GM18867 (cell line): ENCODE measurements at regions not wholly inside any gene's neighbourhood (a gene's known extent, or its start where the extent isn't known, plus 50 kb on each side); places are given as distances from the start of the nearest gene placed in this dataset.
"Not testable (repeated sequence)": the region's sequence is repeated elsewhere in the genome, so short reads cannot be mapped to it uniquely, and the experiment has no call there.

Source experiments
- ATAC-seq: cut with Tn5 transposase; IDR thresholded peaks from one replicate; pipeline ENCODE4 v1.9.1; 2021; ENCODE audit warnings: mild to moderate bottlenecking, moderate library complexity; ENCODE audit not compliant: unreplicated experiment

DNA sequence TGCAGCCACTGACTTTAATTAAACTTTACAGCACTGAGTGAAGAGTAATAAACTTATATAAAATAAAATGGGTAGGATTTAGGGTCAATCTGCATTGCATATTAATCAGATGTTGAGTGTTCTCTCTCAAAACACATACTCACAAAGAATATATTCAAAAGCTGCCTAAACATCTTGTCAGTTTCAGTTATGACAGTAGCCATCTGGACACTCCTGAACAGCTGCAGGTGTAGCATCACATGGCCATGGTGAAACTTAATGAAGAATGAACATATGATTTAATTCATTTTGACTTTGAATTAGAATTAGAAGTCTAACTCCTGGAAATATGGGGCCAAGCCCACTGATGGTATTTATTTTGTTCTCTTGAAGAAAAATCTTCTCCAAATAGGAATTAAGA, 684.3 kb upstream of the RAG2 start:
- no peak for ATAC-seq

DNA sequence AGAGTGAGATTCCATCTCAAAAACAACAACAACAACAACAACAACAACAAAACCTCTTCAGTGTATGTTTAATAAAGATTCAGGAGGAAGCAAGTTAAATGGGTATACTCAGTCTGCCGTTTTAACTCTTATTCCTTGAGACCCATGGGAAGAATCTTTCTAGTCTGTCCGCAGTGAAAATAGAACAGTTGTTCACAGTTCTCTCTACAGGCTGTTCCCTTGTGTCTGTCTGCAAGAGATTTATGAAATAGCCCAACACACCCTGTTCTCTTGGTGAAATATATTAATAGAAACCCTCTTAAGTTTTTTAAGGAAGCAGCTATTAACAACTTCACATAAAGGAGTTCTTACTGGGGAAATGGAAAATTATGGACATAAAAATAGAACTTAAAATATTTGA, 682.2 kb upstream of the RAG2 start:
- ATAC-seq, result no peak

DNA sequence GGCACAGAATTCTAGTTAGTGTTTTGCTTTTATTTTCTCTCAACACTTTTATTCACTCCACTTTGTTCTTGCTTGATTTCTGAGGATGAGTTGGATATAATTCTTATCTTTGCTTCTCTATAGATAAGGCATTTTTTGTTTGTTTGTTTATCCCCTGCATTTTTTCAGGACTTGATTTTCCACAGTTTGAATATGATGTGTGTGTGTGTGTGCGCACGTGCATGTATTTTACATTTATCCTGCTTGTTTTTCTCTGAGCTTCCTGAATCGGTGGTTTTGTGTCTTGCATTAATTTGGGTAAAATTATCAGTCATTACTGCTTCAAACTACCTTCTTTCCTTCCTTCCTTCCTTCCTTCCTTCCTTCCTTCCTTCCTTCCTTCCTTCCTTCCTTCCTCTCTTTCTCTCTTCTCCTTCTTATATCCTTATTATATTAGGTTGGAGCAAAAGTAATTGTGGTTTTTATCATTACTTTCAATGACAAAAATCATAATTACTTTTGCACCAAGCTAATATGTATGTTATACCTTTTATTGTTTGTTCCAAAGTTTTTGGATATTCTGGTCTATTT, 679.9 kb upstream of the RAG2 start:
- no peak for ATAC-seq

DNA sequence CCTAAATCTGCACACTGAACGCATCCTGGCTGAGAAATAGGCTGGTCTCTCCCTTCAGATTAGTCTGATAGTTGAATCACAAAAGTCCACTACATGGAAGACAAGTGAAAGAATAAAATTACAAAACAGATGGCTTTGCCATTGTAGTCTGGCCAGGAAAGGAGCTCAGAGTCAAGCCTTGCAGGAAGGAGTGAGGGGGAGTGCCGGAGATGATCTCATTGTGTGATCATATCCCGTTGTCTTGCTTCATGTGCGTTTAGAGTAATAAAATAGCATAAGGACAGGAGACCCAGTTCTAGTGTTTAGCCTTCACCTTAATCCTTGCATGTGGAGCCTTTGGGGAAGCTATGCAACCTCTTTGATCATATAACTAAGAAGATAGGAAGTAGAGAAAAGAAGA, 666.7 kb upstream of the RAG2 start:
- ATAC-seq, result no peak

DNA sequence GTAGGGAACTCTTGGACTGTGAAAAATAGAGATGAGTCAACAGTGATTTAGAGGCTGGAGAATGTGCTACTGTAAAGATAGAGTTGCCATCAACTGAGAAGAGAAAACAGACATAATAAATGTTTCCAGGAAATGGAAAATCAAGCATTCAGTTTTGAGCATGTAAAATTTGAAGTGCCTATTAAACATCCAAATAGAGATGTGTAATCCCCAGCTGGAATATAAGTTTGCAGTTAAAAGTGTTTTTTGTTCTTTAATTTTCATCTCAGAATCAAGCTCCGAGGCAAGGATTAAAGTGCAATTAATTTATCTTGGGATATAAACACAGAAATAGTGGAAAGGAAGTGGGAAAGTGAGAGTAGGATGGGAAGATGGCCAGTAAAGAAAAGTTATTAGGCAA, 666.0 kb upstream of the RAG2 start:
- no peak for ATAC-seq

DNA sequence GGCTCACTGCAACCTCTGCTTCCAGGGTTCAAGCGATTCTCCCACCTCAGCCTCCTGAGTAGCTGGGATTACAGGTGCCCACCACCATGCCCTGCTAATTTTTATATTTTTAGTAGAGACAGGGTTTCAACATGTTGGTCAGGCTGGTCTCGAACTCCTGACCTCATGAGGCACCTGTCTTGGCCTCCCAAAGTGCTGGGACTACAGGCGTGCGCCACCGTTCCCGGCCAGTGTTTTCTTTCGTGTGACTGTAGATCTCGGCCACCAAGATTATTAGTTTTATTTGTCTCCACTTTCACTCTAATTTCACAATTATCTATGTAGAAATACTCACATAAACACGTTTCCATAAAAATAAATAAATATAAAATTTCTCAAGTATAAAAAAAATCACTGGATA, 665.4 kb upstream of the RAG2 start:
- ATAC-seq, result not testable (repeated sequence)

DNA sequence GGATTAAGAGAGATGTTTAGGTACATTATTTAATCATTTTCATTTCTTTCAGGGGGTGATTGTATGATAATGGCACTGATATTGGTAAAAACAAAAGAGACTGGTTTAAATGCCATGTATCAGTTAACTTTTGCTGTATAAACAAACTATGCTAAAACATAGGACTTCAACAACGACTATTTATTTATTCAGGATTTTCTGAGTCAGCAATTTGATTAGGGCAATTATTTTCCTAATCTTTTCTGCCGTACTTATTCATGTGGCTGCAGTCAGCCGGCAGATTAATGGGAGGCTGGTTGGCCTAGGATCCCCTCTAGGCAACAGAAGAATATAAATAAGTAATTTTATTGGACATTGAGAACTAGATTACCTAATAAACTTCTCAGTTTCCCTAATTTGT, 661.7 kb upstream of the RAG2 start:
- no peak for ATAC-seq

DNA sequence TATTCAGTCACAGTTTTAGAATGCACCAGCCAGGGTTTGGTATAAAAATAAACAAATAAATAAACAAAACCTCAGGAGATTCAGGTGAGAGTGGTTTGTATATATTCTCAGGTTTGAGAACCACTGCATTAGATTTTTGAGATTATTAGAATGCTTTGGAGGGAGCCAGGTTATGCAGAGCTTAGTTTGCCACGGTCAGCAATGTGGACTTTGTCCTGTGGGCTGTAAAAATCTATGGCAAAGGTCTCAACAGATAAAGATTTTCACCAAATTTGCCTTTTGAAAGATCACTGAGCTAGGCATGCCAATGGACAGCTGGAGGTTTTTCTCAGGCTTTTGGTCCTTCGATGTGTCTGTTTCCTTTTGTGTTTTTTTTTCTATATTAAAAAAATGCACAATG, 650.1 kb upstream of the RAG2 start:
- no peak for ATAC-seq

DNA sequence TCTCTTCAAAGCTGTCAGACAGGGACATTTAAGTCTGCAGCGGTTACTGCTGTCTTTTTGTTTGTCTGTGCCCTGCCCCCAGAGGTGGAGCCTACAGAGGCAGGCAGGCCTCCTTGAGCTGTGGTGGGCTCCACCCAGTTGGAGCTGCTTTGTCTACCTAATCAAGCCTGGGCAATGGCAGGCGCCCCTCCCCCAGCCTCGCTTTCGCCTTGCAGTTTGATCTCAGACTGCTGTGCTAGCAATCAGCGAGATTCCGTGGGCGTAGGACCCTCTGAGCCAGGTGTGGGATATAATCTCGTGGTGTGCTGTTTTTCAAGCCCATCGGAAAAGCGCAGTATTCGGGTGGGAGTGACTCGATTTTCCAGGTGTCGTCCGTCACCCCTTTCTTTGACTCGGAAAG, 648.1 kb upstream of the RAG2 start:
- not testable (repeated sequence) for ATAC-seq

DNA sequence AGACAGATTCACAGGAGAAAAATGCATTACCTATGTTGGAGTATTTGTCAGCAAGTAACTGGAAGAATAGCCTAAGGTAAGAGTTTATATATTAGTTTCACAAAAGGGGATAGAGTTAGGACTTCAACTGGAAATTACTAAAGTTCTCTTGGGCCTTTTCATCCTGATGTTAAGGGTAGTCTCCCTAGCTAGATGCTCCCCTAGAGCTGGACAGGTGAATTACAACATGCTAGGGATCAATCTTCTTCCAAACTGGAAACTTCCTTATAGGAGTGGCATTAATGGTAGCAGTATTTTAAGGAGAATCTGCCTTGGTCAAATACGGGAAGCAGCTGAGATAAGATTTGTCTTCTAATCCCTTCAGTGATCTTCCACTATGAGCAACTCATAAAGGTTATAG, 632.8 kb upstream of the RAG2 start:
- no peak for ATAC-seq

DNA sequence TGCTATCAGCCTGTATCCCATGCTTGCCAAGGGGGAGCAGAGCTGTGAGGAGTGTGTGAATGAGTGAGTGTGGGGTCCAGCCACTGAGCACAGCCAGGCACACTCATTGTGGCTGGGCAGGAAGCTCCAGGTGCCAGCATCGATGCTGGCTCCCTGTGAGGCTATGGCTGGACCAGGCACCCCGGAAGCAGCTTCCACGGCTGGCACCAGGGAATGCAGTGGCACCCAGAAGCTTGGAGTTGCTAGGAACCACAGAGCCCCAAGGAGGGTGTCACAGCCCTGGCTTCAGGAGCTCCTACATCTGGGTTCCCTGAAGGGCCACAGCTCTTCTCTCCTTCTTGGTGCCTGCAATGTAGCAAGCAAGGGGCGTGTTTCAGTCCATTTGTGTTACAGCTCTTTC, 625.9 kb upstream of the RAG2 start:
- no peak for ATAC-seq

DNA sequence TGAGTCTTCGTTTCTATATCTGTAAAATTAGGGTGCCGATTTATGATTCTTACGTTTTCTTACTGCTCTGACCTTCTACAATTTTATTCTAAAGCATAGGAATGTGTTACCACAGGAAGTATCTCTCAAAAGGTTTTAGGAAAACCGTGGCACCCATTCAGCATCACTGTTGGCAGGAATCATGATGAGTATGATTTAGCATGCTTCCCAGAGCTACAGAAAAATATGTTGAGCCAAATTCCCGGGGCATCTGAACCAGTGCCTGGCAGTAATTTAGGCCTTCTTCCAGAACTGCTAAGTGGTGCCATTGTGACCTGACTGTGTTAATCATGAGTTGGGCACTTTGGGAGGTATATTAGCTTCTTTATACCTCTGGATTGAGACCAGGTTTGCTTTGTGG, 605.0 kb upstream of the RAG2 start:
- no peak for ATAC-seq

DNA sequence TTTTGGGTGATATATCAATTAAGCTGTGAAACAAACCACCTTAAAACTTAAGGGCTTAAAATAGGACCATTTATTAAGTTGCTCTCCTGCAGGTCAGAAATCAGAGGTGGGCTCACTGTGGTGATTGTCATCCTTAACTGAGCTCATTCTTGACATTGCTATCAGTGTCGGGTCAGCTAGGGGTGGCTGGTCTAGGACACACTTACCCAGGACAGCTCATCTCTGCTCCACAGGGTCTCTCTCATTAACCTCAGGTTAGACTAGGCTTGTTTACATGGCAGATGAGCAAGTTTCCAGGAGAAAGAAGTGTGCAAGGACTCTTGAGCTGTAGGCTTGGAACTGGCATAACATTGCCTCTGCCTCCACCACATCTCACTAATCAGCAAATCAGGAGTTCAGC, 601.0 kb upstream of the RAG2 start:
- no peak for ATAC-seq

DNA sequence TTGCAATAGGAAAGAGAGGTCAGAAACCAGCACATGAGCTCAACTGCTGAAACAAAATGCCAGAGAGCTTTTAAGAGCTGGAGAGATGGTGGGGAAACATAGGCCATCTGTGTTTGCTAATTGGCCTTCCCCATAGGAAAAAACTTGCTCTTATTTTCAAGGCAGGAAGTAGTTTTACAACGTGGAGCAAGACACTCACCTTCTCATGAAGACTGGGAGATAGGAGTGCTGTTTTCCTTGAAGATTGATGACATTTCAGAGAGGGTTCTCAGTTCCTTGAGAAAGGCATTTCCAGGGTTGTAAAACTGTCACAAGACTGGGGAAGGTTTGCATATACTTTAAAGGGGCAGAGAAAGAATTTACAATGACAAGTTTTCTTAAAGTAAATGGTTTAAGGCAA, 586.3 kb upstream of the RAG2 start:
- ATAC-seq, result no peak

DNA sequence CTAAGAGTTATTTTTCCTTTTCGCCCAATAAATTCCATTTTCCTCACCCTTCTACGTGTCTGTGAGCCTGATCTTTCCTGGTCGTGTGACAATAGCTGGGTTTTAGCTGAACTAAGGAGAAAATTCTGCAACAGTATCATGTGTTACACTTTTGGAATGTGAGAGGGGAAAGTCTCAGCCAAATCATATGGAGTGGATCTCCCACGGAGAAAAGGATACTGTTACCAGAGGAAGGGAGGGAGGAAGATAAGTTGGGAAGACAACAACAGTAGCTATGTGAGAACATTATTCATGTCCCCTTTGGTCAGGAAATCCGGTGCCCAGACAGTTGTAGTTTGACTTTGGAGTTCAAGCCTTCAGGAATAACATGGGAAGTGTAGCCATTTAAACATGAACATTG, 584.0 kb upstream of the RAG2 start:
- ATAC-seq, result no peak

DNA sequence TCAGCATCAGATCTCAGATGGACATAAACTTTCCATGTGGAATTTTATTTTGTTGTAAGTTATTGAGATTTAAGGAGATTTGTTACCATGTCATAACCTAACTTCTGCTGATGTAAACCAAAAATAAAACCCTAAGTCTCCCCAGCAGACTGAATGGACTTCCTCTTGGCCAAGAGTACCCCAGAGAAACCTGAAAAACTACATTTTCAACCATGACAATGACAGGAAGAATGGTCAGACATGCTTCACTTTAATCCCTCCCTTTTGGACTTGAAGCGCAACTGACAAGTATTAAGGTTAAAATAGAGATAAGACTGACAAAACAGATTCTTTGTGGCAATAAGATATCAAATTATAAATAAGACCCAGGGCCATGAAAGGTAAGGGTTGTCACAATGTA, 579.7 kb upstream of the RAG2 start:
- no peak for ATAC-seq

DNA sequence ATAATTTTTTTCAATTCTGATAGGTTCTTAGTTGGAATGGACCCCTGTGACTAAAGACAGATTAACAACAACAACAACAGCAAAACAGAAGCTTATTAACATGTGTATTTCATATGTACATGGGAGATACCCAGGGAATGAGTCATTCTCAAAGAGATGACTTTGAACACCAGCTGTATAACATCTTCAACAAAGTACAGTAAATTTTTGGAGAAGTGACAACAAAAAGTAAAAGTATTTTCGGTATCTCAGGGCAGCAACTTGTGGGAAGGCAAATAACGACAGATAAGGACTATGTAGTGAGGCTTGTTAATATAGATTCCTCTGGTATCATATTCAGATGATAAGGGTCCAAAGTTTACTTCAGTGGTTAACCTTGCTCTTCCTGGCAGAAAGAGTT, 573.4 kb upstream of the RAG2 start:
- ATAC-seq, result no peak

DNA sequence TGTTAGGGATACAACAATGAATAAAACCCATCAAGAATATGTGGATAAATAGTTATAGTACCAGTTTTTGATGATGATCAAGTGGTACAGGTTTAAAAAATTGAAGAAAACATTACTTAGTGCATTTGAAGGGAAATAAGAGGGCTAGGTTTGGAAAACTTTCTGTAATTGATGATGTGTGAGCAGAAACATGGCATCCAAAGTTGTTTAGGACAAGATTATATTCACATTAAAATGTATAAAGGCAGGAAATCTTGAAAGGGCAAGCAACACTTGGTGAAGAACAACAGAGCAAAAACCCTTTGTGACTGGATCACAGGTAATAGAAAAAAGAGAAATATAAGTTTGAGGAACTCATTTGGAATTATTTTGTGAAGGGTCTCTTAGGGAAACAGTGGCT, 572.3 kb upstream of the RAG2 start:
- no peak for ATAC-seq

DNA sequence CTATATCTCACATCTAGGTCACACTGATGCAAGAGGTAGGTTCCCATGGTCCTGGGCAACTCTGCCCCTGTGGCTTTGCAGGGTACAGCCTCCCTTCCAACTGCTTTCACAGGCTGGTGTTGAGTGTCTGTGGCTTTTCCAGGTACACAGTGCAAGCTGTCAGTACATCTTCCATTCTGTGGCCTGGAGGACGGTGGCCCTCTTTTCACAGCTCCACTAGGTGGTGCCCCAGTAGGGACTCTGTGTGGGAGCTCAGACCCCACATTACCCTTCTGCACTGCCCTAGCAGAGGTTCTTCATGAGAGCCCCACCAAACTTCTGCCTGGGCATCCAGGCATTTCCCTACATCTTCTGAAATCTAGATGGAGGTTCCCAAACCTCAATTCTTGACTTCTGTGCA, 547.4 kb upstream of the RAG2 start:
- ATAC-seq, result not testable (repeated sequence)

DNA sequence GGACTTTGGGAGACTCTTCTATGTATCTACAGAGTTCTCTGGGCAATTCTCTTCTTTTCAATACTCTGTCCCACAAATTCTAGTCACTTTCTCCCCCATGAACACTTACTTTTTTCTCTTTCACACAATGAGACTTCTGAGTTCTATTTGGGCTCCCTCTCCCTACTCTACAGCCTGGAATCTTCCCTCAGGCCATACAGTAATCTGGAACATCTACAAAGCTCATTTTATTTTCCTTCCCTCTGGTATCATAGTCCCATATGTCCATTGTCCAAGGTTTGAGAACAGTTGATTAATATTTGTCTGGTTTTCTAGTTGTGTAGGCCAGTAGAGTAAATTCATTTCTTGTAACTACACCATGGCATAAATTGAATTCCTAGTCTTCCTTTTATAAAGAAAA, 544.6 kb upstream of the RAG2 start:
- no peak for ATAC-seq

DNA sequence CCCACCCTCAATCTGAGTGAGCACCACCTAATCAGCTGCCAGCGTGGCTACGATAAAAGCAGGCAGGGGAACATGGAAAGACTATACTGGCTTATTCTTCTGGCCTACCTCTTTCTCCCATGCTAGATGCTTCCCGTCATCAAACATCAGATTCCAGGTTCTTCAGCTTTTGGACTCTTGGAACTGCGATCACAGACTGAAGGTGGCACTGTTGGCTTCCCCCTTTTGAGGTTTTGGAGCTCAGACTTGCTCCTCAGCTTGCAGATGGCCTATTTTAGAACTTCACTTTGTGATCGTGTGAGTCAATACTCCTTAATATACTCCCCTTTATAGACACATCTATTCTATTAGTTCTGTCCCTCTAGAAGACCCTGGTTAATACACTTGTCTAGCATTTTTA, 543.7 kb upstream of the RAG2 start:
- ATAC-seq, result no peak

DNA sequence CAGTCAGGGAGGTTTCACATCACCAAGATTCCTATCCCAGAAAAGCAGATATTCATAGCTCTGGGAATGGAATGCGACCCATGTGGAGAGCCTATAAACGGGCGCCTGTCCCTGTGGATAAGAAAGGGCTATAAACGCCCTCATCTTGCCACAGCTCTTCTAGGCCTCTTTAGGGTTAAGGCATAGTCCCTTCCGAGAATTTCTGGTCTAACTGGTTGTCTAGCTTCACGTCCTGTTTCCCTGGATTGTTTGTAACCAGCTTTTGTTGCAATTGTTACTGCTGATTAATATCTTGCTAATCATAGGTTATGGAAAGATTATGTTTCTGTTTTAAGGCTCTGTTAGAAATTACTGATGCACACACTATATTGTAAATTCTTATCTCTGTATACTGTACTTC, 537.6 kb upstream of the RAG2 start:
- not testable (repeated sequence) for ATAC-seq

DNA sequence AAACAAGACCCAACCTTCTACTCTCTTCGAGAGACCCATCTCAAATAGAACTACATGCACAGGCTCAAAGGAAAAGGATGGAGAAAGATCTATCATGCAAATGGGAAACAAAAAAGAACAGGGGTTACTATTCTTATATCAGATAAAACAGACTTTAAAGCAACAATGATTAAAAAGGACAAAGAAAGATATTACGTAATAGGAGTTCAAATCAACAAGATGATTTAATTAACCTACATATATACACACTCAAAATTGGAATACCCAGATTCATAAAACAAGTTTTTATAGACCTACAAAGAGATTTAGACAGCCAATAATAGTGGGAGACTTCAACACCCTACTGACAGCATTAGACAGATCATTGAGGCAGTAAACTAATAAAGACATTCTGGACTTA, 536.6 kb upstream of the RAG2 start:
- ATAC-seq, result no peak

DNA sequence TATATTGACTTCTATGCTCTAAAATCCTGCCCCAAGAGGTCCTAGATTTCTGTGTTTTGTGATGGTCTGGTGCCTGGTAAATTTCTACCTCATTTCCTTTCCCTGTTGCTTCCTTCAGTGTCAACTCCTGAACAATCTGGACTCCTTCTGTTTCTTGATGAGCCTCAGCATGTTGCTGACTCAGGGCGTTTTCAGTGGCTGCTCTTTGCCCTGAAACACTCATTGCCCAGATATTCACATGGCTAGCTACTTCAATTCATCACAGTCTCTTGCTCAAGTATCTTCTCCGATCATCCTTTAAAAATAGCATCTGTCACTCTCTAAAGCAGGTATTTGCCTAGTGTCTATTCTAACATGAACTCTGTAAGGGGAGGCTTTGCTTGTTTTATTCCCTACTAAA, 526.3 kb upstream of the RAG2 start:
- ATAC-seq, result no peak
